HG03432 (cell line): ENCODE measurements at regions not wholly inside any gene's neighbourhood (a gene's known extent, or its start where the extent isn't known, plus 50 kb on each side); places are given as distances from the start of the nearest gene placed in this dataset.
A peak's percentile ranks its signal among the peaks of the same experiment; 100 is the strongest.
"Not testable (repeated sequence)": the region's sequence is repeated elsewhere in the genome, so short reads cannot be mapped to it uniquely, and the experiment has no call there.

ENCODE experiments used
- ATAC-seq: cut with Tn5 transposase; IDR thresholded peaks from one replicate; pipeline ENCODE4 v1.9.1; 2021; ENCODE audit warnings: mild to moderate bottlenecking, moderate library complexity; ENCODE audit not compliant: unreplicated experiment

GRCh38 chr12:86724716-86725115, 468.5 kb upstream of the MGAT4C start:
- no peak for ATAC-seq

- no peak for ATAC-seq
Observed at GRCh38 chr12:86723326-86723725, 467.1 kb upstream of the MGAT4C start.

- no peak for ATAC-seq
Observed at GRCh38 chr12:86721713-86722397, 465.7 kb upstream of the MGAT4C start.

- ATAC-seq, result no peak
Observed at GRCh38 chr12:86719381-86719780, 463.2 kb upstream of the MGAT4C start.

GRCh38 chr12:86713121-86713520, 456.9 kb upstream of the MGAT4C start:
- ATAC-seq, result no peak

- ATAC-seq, result peak; percentile 81
Observed at GRCh38 chr12:86712425-86712843, 456.2 kb upstream of the MGAT4C start.

- no peak for ATAC-seq
Observed at GRCh38 chr12:86711731-86712130, 455.5 kb upstream of the MGAT4C start.

- no peak for ATAC-seq
Observed at GRCh38 chr12:86710109-86710508, 453.9 kb upstream of the MGAT4C start.

GRCh38 chr12:86709017-86709416, 452.8 kb upstream of the MGAT4C start:
- ATAC-seq, result not testable (repeated sequence)

- no peak for ATAC-seq
Observed at GRCh38 chr12:86698641-86698980, 442.4 kb upstream of the MGAT4C start.

- no peak for ATAC-seq
Observed at GRCh38 chr12:86697916-86698640, 441.9 kb upstream of the MGAT4C start.

- no peak for ATAC-seq
Observed at GRCh38 chr12:86683568-86684304, 427.5 kb upstream of the MGAT4C start.

- no peak for ATAC-seq
Observed at GRCh38 chr12:86681060-86681459, 424.9 kb upstream of the MGAT4C start.

- no peak for ATAC-seq
Observed at GRCh38 chr12:86675197-86675596, 419.0 kb upstream of the MGAT4C start.

- no peak for ATAC-seq
Observed at GRCh38 chr12:86670986-86671385, 414.8 kb upstream of the MGAT4C start.

GRCh38 chr12:86669010-86669409, 412.8 kb upstream of the MGAT4C start:
- no peak for ATAC-seq

GRCh38 chr12:86666316-86666715, 410.1 kb upstream of the MGAT4C start:
- ATAC-seq, result no peak

GRCh38 chr12:86663716-86664115, 407.5 kb upstream of the MGAT4C start:
- peak; percentile 10 for ATAC-seq

GRCh38 chr12:86663173-86663572, 407.0 kb upstream of the MGAT4C start:
- ATAC-seq, result peak; percentile 61

- no peak for ATAC-seq
Observed at GRCh38 chr12:86662464-86662863, 406.3 kb upstream of the MGAT4C start.

- ATAC-seq, result no peak
Observed at GRCh38 chr12:86660488-86661147, 404.4 kb upstream of the MGAT4C start.
